ENCODE measurements at regions not wholly inside any gene's neighbourhood (a gene's known extent, or its start where the extent isn't known, plus 50 kb on each side); places are given as distances from the start of the nearest gene placed in this dataset.

DNA sequence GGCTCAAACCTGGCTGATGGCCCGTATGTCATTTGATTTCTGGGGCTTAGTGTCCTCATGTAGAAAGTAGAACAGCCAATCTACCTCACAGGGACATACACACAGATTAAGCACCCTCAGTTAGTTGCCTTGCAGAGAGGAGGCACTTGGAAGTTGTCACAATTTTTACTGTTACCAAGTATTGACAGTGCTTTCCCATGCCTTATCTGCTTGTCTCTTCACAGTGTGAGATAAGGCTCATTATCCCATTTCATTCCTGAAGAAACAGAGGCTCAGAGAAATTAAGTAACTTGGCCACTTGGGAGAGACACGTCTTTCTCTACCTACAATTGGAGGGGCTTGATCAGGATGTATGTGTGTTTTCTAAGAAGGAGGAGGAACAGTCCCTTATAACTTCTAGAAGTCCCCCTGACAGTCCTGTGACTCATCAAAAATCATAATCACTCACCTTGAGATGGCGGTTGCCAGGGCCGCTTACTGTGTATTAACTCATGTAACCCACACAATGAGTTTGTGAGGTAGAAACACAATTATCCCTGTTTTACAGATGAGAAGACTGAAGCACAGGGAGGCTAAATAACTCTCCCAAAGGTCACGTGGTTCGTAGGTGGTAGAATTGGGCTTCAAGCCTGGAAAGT lies 56.9 kb upstream of the LHX1 start:
- Histone ChIP-seq H3K79me2 (ENCODE audit: insufficient read depth, low read length) (no peaks in the 10 kb centered on the region), H3K4me1 (ENCODE audit: control insufficient read depth in 1 of 2, insufficient read depth in 2 of 2, low read length in 2 of 2) (no peaks in the 10 kb centered on the region), H3K27me3 (ENCODE audit: control insufficient read depth in 2 of 2, insufficient read depth in 2 of 2, low read length in 2 of 2) (peaks cover 4 to 23% of the 10 kb centered on the region in 2 donors), H3K9me3 (replicated peaks in 1 of 2; ENCODE audit: control insufficient read depth in 1 of 2, insufficient read depth in 1 of 2, low read length in 2 of 2) (peaks cover 4 to 7% of the 10 kb centered on the region in 2 donors), H3K4me3 (replicated peaks in 1 of 3; ENCODE audit: low read depth in 2 of 3, low read length in 3 of 3) (no peak overlapping the region), H4K20me1 (ENCODE audit: insufficient read depth, low read length) (no peaks in the 10 kb centered on the region), H3K36me3 (replicated peaks in 1 of 2; ENCODE audit: control insufficient read depth in 1 of 2, insufficient read depth in 2 of 2, low read length in 2 of 2) (no peaks in the 10 kb centered on the region), H3K27ac (ENCODE audit: low read depth in 1 of 2, low read length in 2 of 2) (no peak overlapping the region), H3K9ac (ENCODE audit: insufficient read depth, low read length, poor library complexity, severe bottlenecking) (no peak overlapping the region), H2AFZ (ENCODE audit: insufficient read depth, low read depth, low read length, poor library complexity, severe bottlenecking) (no peak overlapping the region), H3K4me2 (replicated peaks; ENCODE audit: extremely low read depth, low read length, poor library complexity, severe bottlenecking) (no peak overlapping the region)
- no peaks in the 10 kb centered on the region for H3K4me1 Mint-ChIP-seq
- intact Hi-C loops (cut with micrococcal nuclease): no loop called here
- DNase-seq: no peak
- no peaks in the 10 kb centered on the region for H3K36me3 Mint-ChIP-seq
- H3K27me3 Mint-ChIP-seq (ENCODE audit: low read depth in 3 of 3): peaks cover 18 to 26% (median 25%) of the 10 kb centered on the region in 3 donors
- TF ChIP-seq, protein P1, sequence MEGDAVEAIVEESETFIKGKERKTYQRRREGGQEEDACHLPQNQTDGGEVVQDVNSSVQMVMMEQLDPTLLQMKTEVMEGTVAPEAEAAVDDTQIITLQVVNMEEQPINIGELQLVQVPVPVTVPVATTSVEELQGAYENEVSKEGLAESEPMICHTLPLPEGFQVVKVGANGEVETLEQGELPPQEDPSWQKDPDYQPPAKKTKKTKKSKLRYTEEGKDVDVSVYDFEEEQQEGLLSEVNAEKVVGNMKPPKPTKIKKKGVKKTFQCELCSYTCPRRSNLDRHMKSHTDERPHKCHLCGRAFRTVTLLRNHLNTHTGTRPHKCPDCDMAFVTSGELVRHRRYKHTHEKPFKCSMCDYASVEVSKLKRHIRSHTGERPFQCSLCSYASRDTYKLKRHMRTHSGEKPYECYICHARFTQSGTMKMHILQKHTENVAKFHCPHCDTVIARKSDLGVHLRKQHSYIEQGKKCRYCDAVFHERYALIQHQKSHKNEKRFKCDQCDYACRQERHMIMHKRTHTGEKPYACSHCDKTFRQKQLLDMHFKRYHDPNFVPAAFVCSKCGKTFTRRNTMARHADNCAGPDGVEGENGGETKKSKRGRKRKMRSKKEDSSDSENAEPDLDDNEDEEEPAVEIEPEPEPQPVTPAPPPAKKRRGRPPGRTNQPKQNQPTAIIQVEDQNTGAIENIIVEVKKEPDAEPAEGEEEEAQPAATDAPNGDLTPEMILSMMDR (IDR thresholded peaks at IDR 0.05): no peak
- WGBS (ENCODE audit: insufficient coverage): 94% methylated on average over 3 of the region's 6 CpGs
- H3K4me3 Mint-ChIP-seq: no peak overlapping the region
- H3K27ac Mint-ChIP-seq: no peak overlapping the region
- peaks cover 4 to 20% (median 9%) of the 10 kb centered on the region in 7 donors for H3K9me3 Mint-ChIP-seq

DNA sequence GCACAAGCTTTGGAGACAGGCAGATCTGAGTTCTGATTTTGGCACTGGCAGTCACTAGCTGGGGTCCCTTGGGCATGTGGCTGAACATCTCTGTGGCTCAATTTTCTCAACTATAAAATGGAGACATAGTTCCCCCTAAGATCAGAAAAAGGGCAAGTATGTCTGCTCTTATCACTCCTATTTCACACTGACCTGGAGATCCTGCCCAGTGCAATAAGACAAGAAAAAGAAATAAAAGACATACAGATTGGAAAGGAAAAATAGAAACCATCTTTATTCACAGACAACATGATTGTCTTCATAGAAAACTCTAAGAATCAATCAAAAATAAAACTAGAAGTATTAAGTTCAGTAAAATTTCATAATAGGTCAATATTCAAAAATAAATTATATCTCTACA lies 56.0 kb upstream of the LHX1 start:
- no peak overlapping the region for H3K27ac ChIP-seq (ENCODE audit: low read depth in 1 of 2, low read length in 2 of 2)
- no peaks in the 10 kb centered on the region for H3K79me2 ChIP-seq (ENCODE audit: insufficient read depth, low read length)
- DNase-seq: no peak
- Mint-ChIP-seq H3K36me3 (no peaks in the 10 kb centered on the region), H3K4me1 (no peaks in the 10 kb centered on the region), H3K4me3 (no peak overlapping the region), H3K27me3 (ENCODE audit: low read depth in 3 of 3) (peaks cover 22 to 32% (median 32%) of the 10 kb centered on the region in 3 donors), H3K9me3 (peaks cover 4 to 20% (median 9%) of the 10 kb centered on the region in 7 donors), H3K27ac (no peak overlapping the region)
- H4K20me1 ChIP-seq (ENCODE audit: insufficient read depth, low read length): no peaks in the 10 kb centered on the region
- peaks cover 4 to 32% of the 10 kb centered on the region in 2 donors for H3K27me3 ChIP-seq (ENCODE audit: control insufficient read depth in 2 of 2, insufficient read depth in 2 of 2, low read length in 2 of 2)
- no peak overlapping the region for H3K4me3 ChIP-seq (replicated peaks in 1 of 3; ENCODE audit: low read depth in 2 of 3, low read length in 3 of 3)
- H3K4me2 ChIP-seq (replicated peaks; ENCODE audit: extremely low read depth, low read length, poor library complexity, severe bottlenecking): no peak overlapping the region
- H3K9ac ChIP-seq (ENCODE audit: insufficient read depth, low read length, poor library complexity, severe bottlenecking): no peak overlapping the region
- no peaks in the 10 kb centered on the region for H3K36me3 ChIP-seq (replicated peaks in 1 of 2; ENCODE audit: control insufficient read depth in 1 of 2, insufficient read depth in 2 of 2, low read length in 2 of 2)
- TF ChIP-seq, protein P1 (IDR thresholded peaks at IDR 0.05): no peak
- no peak overlapping the region for H2AFZ ChIP-seq (ENCODE audit: insufficient read depth, low read depth, low read length, poor library complexity, severe bottlenecking)
- H3K9me3 ChIP-seq (replicated peaks in 1 of 2; ENCODE audit: control insufficient read depth in 1 of 2, insufficient read depth in 1 of 2, low read length in 2 of 2): peaks cover 4 to 7% of the 10 kb centered on the region in 2 donors
- intact Hi-C loops (cut with micrococcal nuclease): no loop called here
- H3K4me1 ChIP-seq (ENCODE audit: control insufficient read depth in 1 of 2, insufficient read depth in 2 of 2, low read length in 2 of 2): no peaks in the 10 kb centered on the region
